HG02571 (cell line): ENCODE measurements at regions not wholly inside any gene's neighbourhood (a gene's known extent, or its start where the extent isn't known, plus 50 kb on each side); places are given as distances from the start of the nearest gene placed in this dataset.

Source experiments
- ATAC-seq: cut with Tn5 transposase; IDR thresholded peaks from one replicate; pipeline ENCODE4 v1.9.1; 2021; ENCODE audit warnings: mild to moderate bottlenecking, moderate library complexity; ENCODE audit not compliant: unreplicated experiment

GRCh38 chr1:239675735-239676134, 289.4 kb downstream of the CHRM3 start:
- ATAC-seq: no peak

- ATAC-seq: no peak
Observed at GRCh38 chr1:239676522-239677273, 290.3 kb downstream of the CHRM3 start.

GRCh38 chr1:239677362-239677761, 291.0 kb downstream of the CHRM3 start:
- ATAC-seq: no peak

GRCh38 chr1:239678181-239678580, 291.8 kb downstream of the CHRM3 start:
- no peak for ATAC-seq

- no peak for ATAC-seq
Observed at GRCh38 chr1:239682046-239682445, 295.7 kb downstream of the CHRM3 start.

- ATAC-seq: no peak
Observed at GRCh38 chr1:239682960-239683359, 296.6 kb downstream of the CHRM3 start.

- no peak for ATAC-seq
Observed at GRCh38 chr1:239686386-239686785, 300.0 kb downstream of the CHRM3 start.

- ATAC-seq: no peak
Observed at GRCh38 chr1:239696317-239696716, 309.9 kb downstream of the CHRM3 start.

GRCh38 chr1:239700667-239701066, 314.3 kb downstream of the CHRM3 start:
- ATAC-seq: no peak

GRCh38 chr1:239703075-239703474, 316.7 kb downstream of the CHRM3 start:
- ATAC-seq: no peak

GRCh38 chr1:239706245-239706892, 320.0 kb downstream of the CHRM3 start:
- no peak for ATAC-seq

- ATAC-seq: no peak
Observed at GRCh38 chr1:239707615-239708014, 321.2 kb downstream of the CHRM3 start.

GRCh38 chr1:239708622-239709021, 322.3 kb downstream of the CHRM3 start:
- no peak for ATAC-seq

- no peak for ATAC-seq
Observed at GRCh38 chr1:239711768-239712167, 325.4 kb downstream of the CHRM3 start.

- no peak for ATAC-seq
Observed at GRCh38 chr1:239717097-239717917, 330.9 kb downstream of the CHRM3 start.

GRCh38 chr1:239717918-239718184, 331.5 kb downstream of the CHRM3 start:
- no peak for ATAC-seq

GRCh38 chr1:239718571-239718970, 332.2 kb downstream of the CHRM3 start:
- ATAC-seq: no peak

GRCh38 chr1:239718997-239719628, 332.7 kb downstream of the CHRM3 start:
- no peak for ATAC-seq

GRCh38 chr1:239719642-239720258, 333.4 kb downstream of the CHRM3 start:
- ATAC-seq: no peak

GRCh38 chr1:239722035-239722434, 335.7 kb downstream of the CHRM3 start:
- ATAC-seq: no peak

- no peak for ATAC-seq
Observed at GRCh38 chr1:239723776-239724367, 337.5 kb downstream of the CHRM3 start.
